ENCODE measurements at regions not wholly inside any gene's neighbourhood (a gene's known extent, or its start where the extent isn't known, plus 50 kb on each side); places are given as distances from the start of the nearest gene placed in this dataset.
"Not testable (repeated sequence)": the region's sequence is repeated elsewhere in the genome, so short reads cannot be mapped to it uniquely, and the experiment has no call there.

DNA sequence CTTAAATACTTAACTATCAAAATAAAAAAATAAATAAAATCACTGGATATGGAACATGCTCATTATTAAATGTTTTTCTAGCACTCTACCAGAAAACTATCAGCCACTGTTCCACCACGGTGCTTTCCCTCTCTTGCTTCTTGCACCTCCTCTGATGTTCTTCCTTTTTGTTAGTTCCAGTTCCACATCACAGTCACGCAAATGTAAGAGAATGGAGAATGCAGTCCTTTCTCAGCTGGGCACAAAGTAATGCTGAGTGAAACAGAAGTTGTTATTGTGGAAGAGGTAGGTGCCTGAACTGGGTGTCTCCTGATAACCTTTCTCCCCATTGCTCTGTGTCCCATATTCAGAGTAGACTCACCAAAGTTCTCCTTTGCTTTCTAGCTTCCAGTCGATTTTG lies 1116.9 kb upstream of the TMEM132C start:
- TF ChIP-seq, protein P1, sequence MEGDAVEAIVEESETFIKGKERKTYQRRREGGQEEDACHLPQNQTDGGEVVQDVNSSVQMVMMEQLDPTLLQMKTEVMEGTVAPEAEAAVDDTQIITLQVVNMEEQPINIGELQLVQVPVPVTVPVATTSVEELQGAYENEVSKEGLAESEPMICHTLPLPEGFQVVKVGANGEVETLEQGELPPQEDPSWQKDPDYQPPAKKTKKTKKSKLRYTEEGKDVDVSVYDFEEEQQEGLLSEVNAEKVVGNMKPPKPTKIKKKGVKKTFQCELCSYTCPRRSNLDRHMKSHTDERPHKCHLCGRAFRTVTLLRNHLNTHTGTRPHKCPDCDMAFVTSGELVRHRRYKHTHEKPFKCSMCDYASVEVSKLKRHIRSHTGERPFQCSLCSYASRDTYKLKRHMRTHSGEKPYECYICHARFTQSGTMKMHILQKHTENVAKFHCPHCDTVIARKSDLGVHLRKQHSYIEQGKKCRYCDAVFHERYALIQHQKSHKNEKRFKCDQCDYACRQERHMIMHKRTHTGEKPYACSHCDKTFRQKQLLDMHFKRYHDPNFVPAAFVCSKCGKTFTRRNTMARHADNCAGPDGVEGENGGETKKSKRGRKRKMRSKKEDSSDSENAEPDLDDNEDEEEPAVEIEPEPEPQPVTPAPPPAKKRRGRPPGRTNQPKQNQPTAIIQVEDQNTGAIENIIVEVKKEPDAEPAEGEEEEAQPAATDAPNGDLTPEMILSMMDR (IDR thresholded peaks at IDR 0.05; ENCODE audit: low read depth, low read length, missing control alignments), result no peak
- DNase-seq (ENCODE audit: extremely low read depth, low read depth), result no peak
- no peak overlapping the region for H3K4me3 ChIP-seq (replicated peaks; ENCODE audit: low read depth, low read length)

DNA sequence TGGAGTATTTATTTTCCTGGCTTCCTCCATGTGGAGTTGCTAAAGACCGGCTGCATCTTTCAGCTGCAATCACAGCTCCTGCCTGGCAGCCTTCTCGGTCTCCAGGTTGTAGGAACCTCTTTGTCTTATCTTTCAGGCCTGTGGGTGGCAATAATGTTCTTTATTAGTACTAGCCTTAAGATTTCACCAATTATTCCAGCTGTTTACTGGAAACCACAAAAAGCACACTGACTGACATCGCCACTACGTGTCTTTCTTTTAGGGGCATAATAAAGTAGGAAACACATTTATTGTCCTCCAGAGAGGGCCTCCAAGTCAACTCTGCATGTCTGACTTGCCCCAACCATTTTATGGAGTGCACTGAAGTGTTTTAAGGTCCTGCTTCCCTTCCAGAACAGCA lies 1116.5 kb upstream of the TMEM132C start:
- TF ChIP-seq, protein P1 (IDR thresholded peaks at IDR 0.05; ENCODE audit: low read depth, low read length, missing control alignments), result no peak
- DNase-seq (ENCODE audit: extremely low read depth, low read depth), result no peak
- no peak overlapping the region for H3K4me3 ChIP-seq (replicated peaks; ENCODE audit: low read depth, low read length)

DNA sequence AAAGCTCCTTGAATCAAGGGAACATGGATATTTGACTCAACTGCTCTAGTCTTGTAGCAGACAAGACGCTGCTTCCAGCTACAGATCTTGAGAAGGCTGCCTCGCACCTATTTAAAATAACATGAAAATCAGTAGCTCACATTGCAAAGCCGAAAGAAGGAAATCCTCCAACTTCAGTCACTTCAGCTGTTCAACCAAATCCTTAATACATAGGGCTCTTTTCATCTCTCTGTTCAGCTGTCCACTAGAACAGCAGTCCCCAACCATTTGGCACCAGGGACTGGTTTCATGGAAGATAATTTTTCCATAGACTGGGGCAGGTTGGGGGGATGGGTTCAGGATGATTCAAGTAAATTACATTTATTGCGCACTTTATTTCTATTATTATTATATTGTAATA lies 1116.0 kb upstream of the TMEM132C start:
- TF ChIP-seq, protein P1 (IDR thresholded peaks at IDR 0.05; ENCODE audit: low read depth, low read length, missing control alignments), result no peak
- DNase-seq (ENCODE audit: extremely low read depth, low read depth), result no peak
- no peak overlapping the region for H3K4me3 ChIP-seq (replicated peaks; ENCODE audit: low read depth, low read length)

DNA sequence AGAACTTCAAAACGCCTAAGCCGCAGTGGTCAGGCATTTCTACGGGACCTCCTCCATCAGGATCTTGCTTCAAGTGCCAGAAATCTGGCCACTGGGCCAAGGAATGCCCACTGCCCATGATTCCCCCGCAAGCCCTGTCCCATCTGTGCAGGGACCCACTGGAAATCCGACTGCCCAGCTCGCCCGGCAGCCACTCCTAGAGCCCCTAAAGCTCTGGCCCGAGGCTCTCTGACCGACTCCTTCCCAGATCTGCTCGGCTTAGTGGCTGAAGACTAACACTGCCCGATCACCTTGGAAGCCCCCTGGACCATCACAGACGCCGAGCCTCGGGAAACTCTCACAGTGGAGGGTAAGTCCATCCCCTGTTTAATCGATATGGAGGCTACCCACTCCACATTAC lies 1113.0 kb upstream of the TMEM132C start:
- TF ChIP-seq, protein P1 (IDR thresholded peaks at IDR 0.05; ENCODE audit: low read depth, low read length, missing control alignments), result no peak
- no peak overlapping the region for H3K4me3 ChIP-seq (replicated peaks; ENCODE audit: low read depth, low read length)
- no peak for DNase-seq (ENCODE audit: extremely low read depth, low read depth)

DNA sequence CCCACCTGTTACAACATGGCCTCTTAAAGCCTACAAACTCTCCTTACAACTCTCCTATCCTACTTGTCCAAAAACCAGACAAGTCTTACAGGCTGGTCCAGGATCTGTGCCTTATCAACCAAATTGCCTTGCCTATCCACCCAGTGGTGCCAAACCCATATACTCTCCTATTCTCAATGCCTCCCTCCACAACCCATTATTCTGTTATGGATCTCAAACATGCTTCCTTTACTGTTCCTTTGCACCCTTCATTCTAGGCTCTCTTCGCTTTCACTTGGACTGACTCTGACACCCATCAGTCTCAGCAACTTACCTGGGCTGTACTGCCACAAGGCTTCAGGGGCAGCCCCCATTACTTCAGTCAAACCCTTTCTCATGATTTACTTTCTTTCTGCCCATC lies 1112.1 kb upstream of the TMEM132C start:
- H3K4me3 ChIP-seq (replicated peaks; ENCODE audit: low read depth, low read length); DNase-seq (ENCODE audit: extremely low read depth, low read depth): not testable (repeated sequence)

DNA sequence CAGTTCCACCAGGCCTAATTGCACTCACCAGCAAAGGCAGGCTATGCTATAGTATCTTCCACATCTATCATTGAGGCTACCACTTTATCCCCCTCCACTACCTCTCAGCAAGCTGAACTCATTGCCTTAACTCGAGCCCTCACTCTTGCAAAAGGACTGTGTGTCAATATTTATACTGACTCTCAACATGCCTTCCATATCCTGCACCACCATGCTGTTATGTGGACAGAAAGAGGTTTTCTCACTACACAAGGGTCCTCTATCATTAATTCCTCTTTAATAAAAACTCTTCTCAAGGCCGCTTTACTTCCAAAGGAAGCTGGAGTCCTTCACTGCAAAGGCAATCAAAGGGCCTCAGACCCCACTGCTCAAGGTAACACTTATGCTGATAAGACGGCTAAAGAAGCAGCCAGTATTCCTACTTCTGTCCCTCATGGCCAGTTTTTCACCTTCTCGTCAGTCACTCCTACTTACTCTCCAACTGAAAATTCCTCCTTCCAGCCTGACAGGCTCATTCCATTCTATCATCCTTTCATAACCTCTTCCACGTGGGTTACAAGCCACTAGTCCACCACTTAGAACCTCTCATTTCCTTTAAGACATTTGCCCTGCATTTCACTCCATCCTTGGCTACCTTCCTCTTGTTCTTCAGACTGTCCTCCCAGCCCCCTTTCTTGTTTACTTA lies 1110.9 kb upstream of the TMEM132C start:
- H3K4me3 ChIP-seq (replicated peaks; ENCODE audit: low read depth, low read length); DNase-seq (ENCODE audit: extremely low read depth, low read depth): not testable (repeated sequence)

DNA sequence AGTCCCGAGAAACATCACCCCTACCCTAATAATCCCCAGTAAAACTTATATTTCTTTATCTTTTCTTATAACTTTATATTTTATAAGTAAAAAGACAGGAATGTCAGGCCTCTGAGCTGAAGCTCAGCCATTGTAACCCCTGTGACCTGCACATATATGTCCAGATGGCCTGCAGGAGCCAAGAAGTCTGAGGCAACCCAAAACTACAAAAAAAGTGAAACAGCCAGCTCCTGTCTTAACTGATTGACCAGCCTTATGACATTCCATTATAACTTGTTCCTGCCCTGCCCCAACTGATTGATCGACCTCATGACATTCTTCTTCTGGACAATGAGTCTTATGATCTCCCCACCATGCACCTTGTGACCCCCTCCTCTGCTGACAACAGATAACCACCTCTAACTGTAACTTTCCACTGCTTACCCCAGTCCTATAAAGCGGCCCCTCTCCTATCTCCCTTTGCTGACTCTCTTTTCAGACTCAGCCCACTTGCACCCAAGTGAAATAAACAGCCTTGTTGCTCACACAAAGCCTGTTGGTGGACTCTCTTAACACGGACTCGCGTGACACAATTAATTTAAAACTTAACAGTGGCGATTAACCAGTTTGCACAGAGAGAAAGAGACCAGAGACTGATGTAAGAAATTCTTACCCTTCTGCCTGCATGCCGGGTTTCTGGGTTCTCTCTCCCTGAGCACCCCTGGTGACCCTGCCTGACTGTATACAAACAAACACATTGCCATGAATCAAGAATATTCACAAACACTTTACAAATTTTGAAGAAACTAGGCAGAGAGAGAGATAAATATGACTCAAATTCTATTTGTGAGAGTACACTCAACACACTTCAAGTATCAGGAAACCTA lies 1109.2 kb upstream of the TMEM132C start:
- not testable (repeated sequence) for H3K4me3 ChIP-seq (replicated peaks; ENCODE audit: low read depth, low read length); DNase-seq (ENCODE audit: extremely low read depth, low read depth)

DNA sequence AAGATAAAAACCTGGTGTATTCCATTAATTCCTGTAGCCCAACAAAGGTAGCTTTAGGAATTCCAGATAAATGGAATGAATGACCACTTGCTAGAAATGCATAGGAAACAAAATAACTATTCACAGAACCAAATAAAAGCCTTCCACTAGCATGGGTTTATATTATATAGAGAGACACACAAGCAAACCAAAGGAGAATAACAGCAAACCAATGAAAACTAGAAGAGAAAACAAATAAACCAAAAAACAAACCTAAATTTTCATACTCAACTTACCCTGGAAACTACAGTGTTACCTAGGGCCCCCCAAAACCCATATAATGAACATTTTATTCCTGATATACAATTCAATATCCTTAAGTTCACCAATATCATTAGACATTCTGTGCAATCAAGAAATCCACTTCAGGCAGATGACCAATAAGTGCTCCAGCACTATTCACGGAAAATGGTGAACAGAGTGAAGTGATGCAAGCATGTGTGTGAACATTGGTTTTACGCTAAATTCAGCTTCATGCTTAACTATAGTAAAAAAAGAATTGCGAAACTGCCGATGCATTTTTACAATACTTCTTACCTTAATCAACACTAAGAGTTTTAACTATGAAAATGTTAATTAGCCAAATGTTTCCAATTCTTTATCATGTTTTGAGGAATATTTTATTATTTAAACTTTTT lies 1108.4 kb upstream of the TMEM132C start:
- H3K4me3 ChIP-seq (replicated peaks; ENCODE audit: low read depth, low read length), result no peak overlapping the region
- TF ChIP-seq, protein P1 (IDR thresholded peaks at IDR 0.05; ENCODE audit: low read depth, low read length, missing control alignments), result no peak
- DNase-seq (ENCODE audit: extremely low read depth, low read depth), result no peak
